Endodermal cell (in vitro differentiated cells): ENCODE measurements at regions not wholly inside any gene's neighbourhood (a gene's known extent, or its start where the extent isn't known, plus 50 kb on each side); places are given as distances from the start of the nearest gene placed in this dataset.

Experiments used
- DNase-seq: peaks from one replicate; pipeline ENCODE4 v3.0.0-alpha.2; 2017
- H3K27ac ChIP-seq: 2 replicates; pipeline ENCODE4 v1.5.1; 2013; ENCODE audit warnings: mild to moderate bottlenecking, low read depth, low read length, moderate library complexity
- H3K27me3 ChIP-seq: 2 replicates; pipeline ENCODE4 v1.6.1; 2013; ENCODE audit warnings: mild to moderate bottlenecking, low read length, moderate library complexity; ENCODE audit not compliant: insufficient read depth, control insufficient read depth, poor library complexity, severe bottlenecking
- H3K36me3 ChIP-seq: 2 replicates; pipeline ENCODE4 v1.7.0; 2013; ENCODE audit warnings: mild to moderate bottlenecking, low read length, moderate library complexity; ENCODE audit not compliant: control insufficient read depth, insufficient read depth
- H3K4me1 ChIP-seq: one replicate; pipeline ENCODE4 v1.7.0; 2013; ENCODE audit warnings: low read length; ENCODE audit not compliant: control insufficient read depth, insufficient read depth
- H3K4me3 ChIP-seq: 2 replicates; pipeline ENCODE4 v1.5.1; 2013; ENCODE audit warnings: mild to moderate bottlenecking, low read length, moderate library complexity
- H3K9ac ChIP-seq: 2 replicates; pipeline ENCODE4 v1.6.1; 2013; ENCODE audit warnings: mild to moderate bottlenecking, low read length, moderate library complexity; ENCODE audit not compliant: poor library complexity, severe bottlenecking; ENCODE audit errors: extremely low read depth
- H3K9me3 ChIP-seq: 2 replicates; pipeline ENCODE4 v1.6.1; 2013; ENCODE audit warnings: mild to moderate bottlenecking, low read length, moderate library complexity; ENCODE audit not compliant: control insufficient read depth
- H3K27ac Mint-ChIP-seq: 2 replicates; pipeline ENCODE4 v1.8.0; 2020; ENCODE audit warnings: mixed read lengths
- H3K27me3 Mint-ChIP-seq: 2 replicates; pipeline ENCODE4 v1.8.0; 2021; ENCODE audit warnings: mild to moderate bottlenecking, mixed read lengths; ENCODE audit not compliant: insufficient read depth
- H3K36me3 Mint-ChIP-seq: 2 replicates; pipeline ENCODE4 v1.8.0; 2020; ENCODE audit warnings: low read depth, mixed read lengths
- H3K4me1 Mint-ChIP-seq: 2 replicates; pipeline ENCODE4 v1.8.0; 2020; ENCODE audit warnings: mixed read lengths
- H3K4me3 Mint-ChIP-seq: 2 replicates; pipeline ENCODE4 v1.8.0; 2020; ENCODE audit warnings: mild to moderate bottlenecking, moderate library complexity, mixed read lengths
- H3K9me3 Mint-ChIP-seq: 2 replicates; pipeline ENCODE4 v1.8.0; 2020; ENCODE audit warnings: mild to moderate bottlenecking, mixed read lengths
- CTCF ChIP-seq: fragments of 200-600 bp; sonication (generic); conservative IDR thresholded peaks from 2 replicates; pipeline ENCODE4 v1.5.0; 2021; ENCODE audit warnings: antibody characterized with exemption, mild to moderate bottlenecking
- WGBS, 2 experiments: methylation state at CpG; one replicate each; pipeline versions ENCODE4 v1.1.5 to v1.1.7; 2013; ENCODE audit warnings: missing lambda C conversion rate in 2 of 2, mixed read lengths in 1 of 2; ENCODE audit not compliant: insufficient coverage in 1 of 2, insufficient read length in 1 of 2; 5-methylcytosine and 5-hydroxymethylcytosine counted together

DNA sequence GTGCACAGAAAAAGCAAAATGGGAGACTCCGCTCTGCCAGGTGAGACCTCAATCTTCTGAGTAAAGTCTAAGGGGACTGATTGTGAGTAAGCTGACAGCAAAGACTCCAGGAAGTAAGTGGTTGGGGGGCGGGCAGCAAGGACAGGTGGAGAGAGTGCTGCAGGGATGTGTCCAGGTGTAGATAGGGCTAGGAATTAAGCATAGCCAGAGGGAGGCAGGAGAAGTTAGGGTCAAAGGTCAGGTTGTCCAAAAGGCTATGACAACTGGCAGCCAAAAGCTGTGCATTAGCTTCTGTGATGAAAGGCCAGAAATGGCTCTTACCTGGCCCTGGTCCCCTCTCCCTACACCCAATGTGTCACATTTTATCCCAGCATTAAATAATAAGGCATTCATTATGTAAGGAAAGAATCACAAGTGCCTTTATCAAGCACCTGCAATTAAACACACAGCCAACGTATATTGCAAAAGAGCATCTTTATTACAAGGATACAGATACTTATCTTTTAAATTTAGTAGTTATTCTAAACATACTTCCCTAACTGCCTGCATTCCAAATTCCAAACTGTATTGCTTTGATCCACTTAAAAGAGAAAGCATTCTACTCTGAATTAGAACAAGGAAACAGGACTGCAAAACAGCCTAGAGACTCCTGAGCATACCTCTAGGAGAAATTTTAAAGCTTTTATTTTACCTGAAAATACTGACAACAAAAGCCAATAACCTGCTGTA is 247.9 kb downstream of the IRS1 start:
- no peaks in the 10 kb centered on the region for H3K27me3 ChIP-seq
- Mint-ChIP-seq H3K36me3 (no peaks in the 10 kb centered on the region), H3K9me3 (no peaks in the 10 kb centered on the region), H3K27ac (no peak overlapping the region), H3K4me3 (no peak overlapping the region), H3K27me3 (no peaks in the 10 kb centered on the region), H3K4me1 (peaks cover 6% of the 10 kb centered on the region)
- H3K36me3 ChIP-seq, result no peaks in the 10 kb centered on the region
- DNase-seq, result no peak
- no peaks in the 10 kb centered on the region for H3K9me3 ChIP-seq
- no peak for TF ChIP-seq CTCF
- H3K27ac ChIP-seq, result no peak overlapping the region
- no peak overlapping the region for H3K9ac ChIP-seq
- H3K4me1 ChIP-seq, result no peaks in the 10 kb centered on the region
- 96 to 100% methylated on average over 2 to 3 of the region's 3 CpGs for whole genome bisulfite sequencing, 2 experiments
- no peak overlapping the region for H3K4me3 ChIP-seq

DNA sequence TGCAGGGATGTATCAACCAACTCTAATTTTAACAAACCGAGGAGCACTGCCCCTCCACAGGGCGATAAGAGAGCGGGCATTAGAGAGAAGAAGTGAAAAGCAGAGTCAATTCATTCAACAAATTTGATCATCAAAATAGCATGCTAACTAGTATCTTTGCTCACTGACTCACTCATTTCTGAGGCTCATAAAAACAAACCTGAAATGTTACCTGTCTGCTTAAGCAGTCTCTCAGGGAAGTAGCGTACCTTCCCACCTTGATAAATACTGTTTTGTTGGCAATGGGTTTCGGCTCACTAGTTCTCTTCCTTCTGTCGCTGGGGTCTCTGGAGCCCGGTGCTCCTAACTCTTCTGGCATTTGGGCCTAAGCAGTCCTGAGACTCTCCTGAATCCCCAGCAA is 248.8 kb downstream of the IRS1 start:
- H3K9me3 Mint-ChIP-seq, result no peaks in the 10 kb centered on the region
- no peak for TF ChIP-seq CTCF
- H3K4me1 Mint-ChIP-seq, result peaks cover 6% of the 10 kb centered on the region
- Histone ChIP-seq H3K4me1 (no peaks in the 10 kb centered on the region), H3K27ac (no peak overlapping the region), H3K9ac (no peak overlapping the region), H3K36me3 (no peaks in the 10 kb centered on the region), H3K4me3 (no peak overlapping the region), H3K9me3 (no peaks in the 10 kb centered on the region), H3K27me3 (no peaks in the 10 kb centered on the region)
- H3K27ac Mint-ChIP-seq, result no peak overlapping the region
- DNase-seq, result no peak
- 94 to 97% methylated on average over 4 to 7 of the region's 7 CpGs for WGBS, 2 experiments
- no peak overlapping the region for H3K4me3 Mint-ChIP-seq
- no peaks in the 10 kb centered on the region for H3K36me3 Mint-ChIP-seq
- no peaks in the 10 kb centered on the region for H3K27me3 Mint-ChIP-seq

- Mint-ChIP-seq H3K4me1 (peaks cover 6% of the 10 kb centered on the region), H3K36me3 (no peaks in the 10 kb centered on the region), H3K4me3 (no peak overlapping the region), H3K27ac (no peak overlapping the region), H3K27me3 (no peaks in the 10 kb centered on the region), H3K9me3 (no peaks in the 10 kb centered on the region)
- Histone ChIP-seq H3K27ac (no peak overlapping the region), H3K36me3 (no peaks in the 10 kb centered on the region), H3K9ac (no peak overlapping the region), H3K4me1 (no peaks in the 10 kb centered on the region), H3K9me3 (no peaks in the 10 kb centered on the region), H3K4me3 (no peak overlapping the region), H3K27me3 (no peaks in the 10 kb centered on the region)
- WGBS, 2 experiments, result 99 to 100% methylated on average over 2 of the region's 2 CpGs
- TF ChIP-seq CTCF, result no peak
- no peak for DNase-seq
These were observed 250.9 kb downstream of the IRS1 start for GRCh38 chr2:226548732-226549131.
